DOHH2 (cell line): ENCODE measurements at regions not wholly inside any gene's neighbourhood (a gene's known extent, or its start where the extent isn't known, plus 50 kb on each side); places are given as distances from the start of the nearest gene placed in this dataset.

Experiments
- EZH2phosphoT487 ChIP-seq: fragments of 200-600 bp; sonication (generic); IDR thresholded peaks from 2 replicates; pipeline ENCODE4 v1.6.1; 2017; ENCODE audit warnings: borderline replicate concordance, mild to moderate bottlenecking, antibody characterized with exemption, low read length, moderate library complexity, mixed read lengths
- TF ChIP-seq, protein P1 (sequence below): fragments of 200-600 bp; sonication (generic); IDR thresholded peaks from one replicate; pipeline ENCODE4 v1.5.1; 2014; ENCODE audit warnings: antibody characterized with exemption, mild to moderate bottlenecking, low read depth, low read length; ENCODE audit not compliant: poor library complexity, severe bottlenecking

DNA sequence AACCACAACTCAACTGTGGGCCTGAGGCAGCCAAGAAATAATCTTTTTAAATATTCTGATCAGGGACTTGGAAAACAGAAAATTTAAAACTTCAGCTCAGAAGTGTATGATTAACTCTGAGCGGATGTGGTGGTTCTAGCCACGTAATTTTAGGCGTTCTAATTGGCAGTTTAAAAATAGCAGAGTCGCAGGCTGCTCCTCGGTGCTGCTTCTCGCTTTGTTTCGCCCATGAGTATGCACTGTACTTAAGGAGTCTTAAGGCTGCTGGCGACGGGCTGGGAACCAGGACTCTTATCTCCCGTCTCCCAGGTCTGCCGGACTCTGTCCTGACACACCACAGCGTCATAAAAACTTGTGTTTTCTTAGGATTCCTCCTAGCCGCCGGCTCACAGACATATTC is 113.4 kb upstream of the PELI2 start:
- TF ChIP-seq, protein P1, sequence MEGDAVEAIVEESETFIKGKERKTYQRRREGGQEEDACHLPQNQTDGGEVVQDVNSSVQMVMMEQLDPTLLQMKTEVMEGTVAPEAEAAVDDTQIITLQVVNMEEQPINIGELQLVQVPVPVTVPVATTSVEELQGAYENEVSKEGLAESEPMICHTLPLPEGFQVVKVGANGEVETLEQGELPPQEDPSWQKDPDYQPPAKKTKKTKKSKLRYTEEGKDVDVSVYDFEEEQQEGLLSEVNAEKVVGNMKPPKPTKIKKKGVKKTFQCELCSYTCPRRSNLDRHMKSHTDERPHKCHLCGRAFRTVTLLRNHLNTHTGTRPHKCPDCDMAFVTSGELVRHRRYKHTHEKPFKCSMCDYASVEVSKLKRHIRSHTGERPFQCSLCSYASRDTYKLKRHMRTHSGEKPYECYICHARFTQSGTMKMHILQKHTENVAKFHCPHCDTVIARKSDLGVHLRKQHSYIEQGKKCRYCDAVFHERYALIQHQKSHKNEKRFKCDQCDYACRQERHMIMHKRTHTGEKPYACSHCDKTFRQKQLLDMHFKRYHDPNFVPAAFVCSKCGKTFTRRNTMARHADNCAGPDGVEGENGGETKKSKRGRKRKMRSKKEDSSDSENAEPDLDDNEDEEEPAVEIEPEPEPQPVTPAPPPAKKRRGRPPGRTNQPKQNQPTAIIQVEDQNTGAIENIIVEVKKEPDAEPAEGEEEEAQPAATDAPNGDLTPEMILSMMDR, result no peak
- TF ChIP-seq EZH2phosphoT487, result no peak
